Common myeloid progenitor, CD34-positive (primary cell): ENCODE measurements at regions not wholly inside any gene's neighbourhood (a gene's known extent, or its start where the extent isn't known, plus 50 kb on each side); places are given as distances from the start of the nearest gene placed in this dataset.
"Not testable (repeated sequence)": the region's sequence is repeated elsewhere in the genome, so short reads cannot be mapped to it uniquely, and the experiment has no call there.

Experiments
- CTCF ChIA-PET: fragments of 350-600 bp; sonication (Branson Sonifier 250); formaldehyde crosslinking; loops from one replicate; lab custom pipeline; 2021; ENCODE audit warnings: antibody characterized with exemption; lab: Charles Lee
- POLR2A ChIA-PET: fragments of 350-600 bp; sonication (Branson Sonifier 250); formaldehyde crosslinking; loops from one replicate; lab custom pipeline; 2021; ENCODE audit warnings: antibody characterized with exemption; lab: Charles Lee
- DNase-seq, 3 donors: peaks; one replicate each; pipeline versions ENCODE4 v3.0.0 to v3.0.0-alpha.2; 2013
- H3K27ac ChIP-seq, 2 experiments: 1 replicate in 1 of 2; 2 replicates in 1 of 2; pipeline ENCODE4 v1.7.0; 2013; ENCODE audit warnings: inconsistent platforms in 2 of 2, low read length in 2 of 2, mild to moderate bottlenecking in 2 of 2, low read depth in 1 of 2, moderate library complexity in 1 of 2; ENCODE audit not compliant: severe bottlenecking in 2 of 2, insufficient read depth in 1 of 2, poor library complexity in 1 of 2
- H3K27me3 ChIP-seq, 5 experiments: replicated peaks in 2 of 5; 1 replicate in 3 of 5; 2 replicates in 2 of 5; pipeline versions ENCODE4 v1.6.1 to v1.7.0; 2013; ENCODE audit warnings: low read length in 4 of 5, mild to moderate bottlenecking in 2 of 5, moderate library complexity in 2 of 5, inconsistent platforms in 1 of 5; ENCODE audit not compliant: insufficient read depth in 5 of 5, control insufficient read depth in 4 of 5
- H3K36me3 ChIP-seq, 4 experiments: 1 replicate in 2 of 4; 2 replicates in 2 of 4; pipeline versions ENCODE4 v1.6.1 to v1.7.0; 2013; ENCODE audit warnings: low read length in 3 of 4, control low read depth in 1 of 4, mild to moderate bottlenecking in 1 of 4; ENCODE audit not compliant: control insufficient read depth in 4 of 4, insufficient read depth in 4 of 4
- H3K4me1 ChIP-seq, 4 experiments: 1 replicate in 3 of 4; 2 replicates in 1 of 4; pipeline versions ENCODE4 v1.6.1 to v1.7.1; 2013; ENCODE audit warnings: low read length in 3 of 4, mild to moderate bottlenecking in 3 of 4, control low read depth in 1 of 4, inconsistent platforms in 1 of 4, moderate library complexity in 1 of 4; ENCODE audit not compliant: control insufficient read depth in 4 of 4, insufficient read depth in 4 of 4; ENCODE audit errors: control extremely low read depth in 1 of 4
- H3K4me3 ChIP-seq, 7 experiments: 1 replicate in 4 of 7; 2 replicates in 3 of 7; pipeline versions ENCODE4 v1.5.1 to v1.7.0; 2013; ENCODE audit warnings: mild to moderate bottlenecking in 7 of 7, low read length in 6 of 7, moderate library complexity in 6 of 7, inconsistent platforms in 2 of 7, low read depth in 2 of 7, control low read depth in 1 of 7; ENCODE audit not compliant: insufficient read depth in 4 of 7, control insufficient read depth in 1 of 7; ENCODE audit errors: extremely low read depth in 1 of 7
- H3K9me3 ChIP-seq, 5 experiments: 1 replicate in 4 of 5; 2 replicates in 1 of 5; pipeline versions ENCODE4 v1.6.1 to v1.7.1; 2013; ENCODE audit warnings: low read length in 4 of 5, mild to moderate bottlenecking in 2 of 5, inconsistent platforms in 1 of 5, low read depth in 1 of 5, moderate library complexity in 1 of 5; ENCODE audit not compliant: control insufficient read depth in 4 of 5, insufficient read depth in 2 of 5; ENCODE audit errors: control extremely low read depth in 1 of 5
- WGBS: methylation state at CpG from one replicate; pipeline ENCODE4 v1.1.5; 2013; ENCODE audit not compliant: insufficient coverage; 5-methylcytosine and 5-hydroxymethylcytosine counted together

DNA sequence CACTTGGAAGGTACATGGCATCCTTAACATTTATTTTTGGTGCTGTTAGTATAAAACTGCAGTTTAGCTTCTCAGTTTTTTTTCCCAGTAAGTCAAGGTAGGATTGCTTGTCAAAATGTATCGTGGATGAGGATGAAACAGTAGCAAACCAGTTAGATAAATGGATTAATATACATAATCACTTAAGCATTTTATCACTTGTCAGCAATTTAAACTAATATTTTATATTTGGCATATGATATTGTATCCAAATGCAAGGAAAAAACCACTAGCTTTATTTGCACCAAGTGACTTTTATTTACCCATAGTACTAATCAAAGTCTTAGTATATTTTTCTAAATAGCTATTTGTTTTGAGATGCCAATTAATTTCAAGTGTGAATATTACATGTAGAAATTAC lies 137.7 kb upstream of the XIRP2 start:
- ChIA-PET CTCF (interaction anchor here (0.7 to 1.2 kb wide), 2 partner anchors 12 to 17 kb away, joined by 3 read pairs; no protein-coding TSS in a partner anchor), POLR2A (no interaction called here)
- Histone ChIP-seq H3K36me3 (no peaks in the 10 kb centered on the region), H3K27ac (no peak overlapping the region), H3K9me3 (peaks cover under 1 to 7% (median 3%) of the 10 kb centered on the region in 5 experiments), H3K4me3 (no peak overlapping the region), H3K27me3 (no peaks in the 10 kb centered on the region), H3K4me1 (no peaks in the 10 kb centered on the region)
- DNase-seq, result no peak
- no CpG with 5 or more reads among the region's 1 CpG for WGBS

- H3K4me1 ChIP-seq, H3K27ac ChIP-seq, DNase-seq, H3K27me3 ChIP-seq, H3K4me3 ChIP-seq, H3K36me3 ChIP-seq, POLR2A ChIA-PET, CTCF ChIA-PET: not testable (repeated sequence)
- 100% methylated on average over 1 of the region's 1 CpG for WGBS
- peaks cover under 1 to 55% (median 30%) of the 10 kb centered on the region in 5 experiments for H3K9me3 ChIP-seq
Measured at GRCh38 chr2:166744117-166744516, 144.2 kb upstream of the XIRP2 start.

DNA sequence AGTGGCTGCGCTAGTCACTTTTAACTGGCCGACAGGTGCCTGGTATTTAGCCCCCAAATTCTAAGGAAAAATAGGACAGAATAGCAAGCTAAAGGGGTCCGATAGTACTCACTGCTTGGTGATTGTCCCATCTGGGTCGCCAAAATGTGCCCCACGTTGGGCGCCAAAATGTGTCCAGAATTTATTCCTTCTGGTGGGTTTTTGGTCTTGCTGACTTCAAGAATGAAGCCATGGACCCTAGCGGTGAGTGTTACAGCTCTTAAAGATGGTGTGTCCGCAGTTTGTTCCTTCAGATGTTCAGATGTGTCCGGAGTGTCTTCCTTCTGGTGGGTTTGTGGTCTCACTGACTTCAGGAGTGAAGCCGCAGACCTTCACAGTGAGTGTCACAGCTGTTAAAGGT lies 144.8 kb upstream of the XIRP2 start:
- DNase-seq, result peak; percentile 8 to 27 (median 24)
- H3K4me1 ChIP-seq, H3K4me3 ChIP-seq, CTCF ChIA-PET, H3K36me3 ChIP-seq, POLR2A ChIA-PET, H3K27ac ChIP-seq, H3K27me3 ChIP-seq: not testable (repeated sequence)
- 97% methylated on average over 9 of the region's 10 CpGs for WGBS
- peaks cover 0 to 59% (median 34%) of the 10 kb centered on the region in 5 experiments for H3K9me3 ChIP-seq

- DNase-seq, result peak; percentile 2 to 65 (median 48)
- peaks cover 0 to 7% (median 2%) of the 10 kb centered on the region in 5 experiments for H3K9me3 ChIP-seq
- peaks cover 0 to 11% (median 2%) of the 10 kb centered on the region in 4 experiments for H3K4me1 ChIP-seq
- no peak overlapping the region for H3K4me3 ChIP-seq
- no peaks in the 10 kb centered on the region for H3K36me3 ChIP-seq
- ChIA-PET CTCF (no interaction called here), POLR2A (no interaction called here)
- no peaks in the 10 kb centered on the region for H3K27me3 ChIP-seq
- WGBS, result no CpG with 5 or more reads among the region's 2 CpGs
- no peak overlapping the region for H3K27ac ChIP-seq
Measured at GRCh38 chr2:166727095-166727494, 161.2 kb upstream of the XIRP2 start.

GRCh38 chr2:166725927-166726924 lies 162.1 kb upstream of the XIRP2 start:
- DNase-seq, result no peak
- WGBS, result 100% methylated on average over 1 of the region's 2 CpGs
- CTCF ChIA-PET, result no interaction called here
- Histone ChIP-seq H3K4me1 (peaks cover 0 to 11% (median 2%) of the 10 kb centered on the region in 4 experiments), H3K27me3 (no peaks in the 10 kb centered on the region), H3K36me3 (no peaks in the 10 kb centered on the region), H3K9me3 (peaks cover 0 to 10% (median 2%) of the 10 kb centered on the region in 5 experiments), H3K27ac (no peak overlapping the region), H3K4me3 (no peak overlapping the region)
- POLR2A ChIA-PET, result no interaction called here

- H3K4me3 ChIP-seq, result no peak overlapping the region
- CTCF ChIA-PET, result no interaction called here
- no peak for DNase-seq
- H3K36me3 ChIP-seq, result no peaks in the 10 kb centered on the region
- POLR2A ChIA-PET, result no interaction called here
- H3K4me1 ChIP-seq, result no peaks in the 10 kb centered on the region
- no peak overlapping the region for H3K27ac ChIP-seq
- H3K9me3 ChIP-seq, result peaks cover 0 to 4% (median 2%) of the 10 kb centered on the region in 5 experiments
- H3K27me3 ChIP-seq, result no peaks in the 10 kb centered on the region
Measured at GRCh38 chr2:166716968-166717367, 171.3 kb upstream of the XIRP2 start.

DNA sequence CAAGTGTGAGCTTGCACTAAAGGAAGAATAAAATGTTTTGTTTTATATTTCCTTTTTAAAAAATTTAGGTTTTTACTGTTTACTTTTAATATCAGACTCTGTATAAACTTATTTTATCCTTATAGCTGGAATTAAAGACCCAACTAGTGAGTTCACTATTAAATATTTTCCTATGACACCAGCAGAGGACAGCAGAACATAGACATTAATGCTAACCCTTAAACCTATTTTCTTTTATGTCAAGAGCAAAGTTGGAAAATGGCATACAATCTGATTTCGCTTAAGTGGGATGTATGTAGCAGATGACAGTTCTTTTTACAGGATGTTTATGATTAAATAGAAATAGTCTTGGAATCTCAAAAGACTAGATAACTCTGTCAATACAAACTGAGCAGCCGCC lies 188.2 kb upstream of the XIRP2 start:
- H3K36me3 ChIP-seq, result no peaks in the 10 kb centered on the region
- peak; percentile 15 to 52 (median 45) for DNase-seq
- CTCF ChIA-PET, result interaction anchor here (1.1 to 1.7 kb wide), 4 partner anchors 151 to 1420 kb away, joined by 3 to 7 read pairs (median 4); no protein-coding TSS in a partner anchor
- H3K9me3 ChIP-seq, result no peaks in the 10 kb centered on the region
- WGBS, result no CpG with 5 or more reads among the region's 2 CpGs
- no peak overlapping the region for H3K4me3 ChIP-seq
- no peaks in the 10 kb centered on the region for H3K27me3 ChIP-seq
- no peak overlapping the region for H3K27ac ChIP-seq
- POLR2A ChIA-PET, result no interaction called here
- no peaks in the 10 kb centered on the region for H3K4me1 ChIP-seq
